H7 (cell line): ENCODE measurements at regions not wholly inside any gene's neighbourhood (a gene's known extent, or its start where the extent isn't known, plus 50 kb on each side); places are given as distances from the start of the nearest gene placed in this dataset.
A peak's percentile ranks its signal among the peaks of the same experiment; 100 is the strongest.
"Not testable (repeated sequence)": the region's sequence is repeated elsewhere in the genome, so short reads cannot be mapped to it uniquely, and the experiment has no call there.

Experiments
- DNase-seq: peaks from one replicate; pipeline ENCODE4 v3.0.0; 2012
- H3K27me3 ChIP-seq: 2 replicates; pipeline ENCODE4 v1.6.0; 2011; ENCODE audit warnings: mild to moderate bottlenecking, low read length; ENCODE audit not compliant: control insufficient read depth, insufficient read depth
- H3K36me3 ChIP-seq: replicated peaks from 2 replicates; pipeline ENCODE4 v1.5.1; 2011; ENCODE audit warnings: low read length; ENCODE audit not compliant: control insufficient read depth, insufficient read depth
- H3K4me3 ChIP-seq: 2 replicates; pipeline ENCODE4 v1.5.1; 2011; ENCODE audit warnings: low read depth, mild to moderate bottlenecking, control low read depth, low read length, moderate library complexity; ENCODE audit not compliant: insufficient read depth

DNA sequence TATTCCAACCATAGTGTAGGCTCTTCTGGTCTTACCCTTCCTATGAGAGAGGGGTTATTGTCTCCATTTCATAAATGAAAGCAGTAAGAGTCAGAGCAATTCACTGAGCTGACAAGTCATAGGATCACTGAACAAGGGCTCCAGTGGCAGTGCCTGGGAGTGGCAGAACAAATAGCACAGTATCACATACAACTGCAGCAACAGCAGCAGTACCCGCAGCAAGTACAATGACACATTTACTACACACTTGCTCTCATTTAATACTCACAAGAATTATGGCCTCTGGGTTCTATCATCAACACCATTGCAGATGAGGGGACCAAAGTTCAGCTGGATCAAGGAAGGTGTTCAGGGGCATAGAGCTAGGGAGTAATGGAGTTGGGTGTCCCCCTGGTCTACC is 218.8 kb downstream of the BCL2L11 start:
- not testable (repeated sequence) for H3K36me3 ChIP-seq, DNase-seq, H3K4me3 ChIP-seq, H3K27me3 ChIP-seq

DNA sequence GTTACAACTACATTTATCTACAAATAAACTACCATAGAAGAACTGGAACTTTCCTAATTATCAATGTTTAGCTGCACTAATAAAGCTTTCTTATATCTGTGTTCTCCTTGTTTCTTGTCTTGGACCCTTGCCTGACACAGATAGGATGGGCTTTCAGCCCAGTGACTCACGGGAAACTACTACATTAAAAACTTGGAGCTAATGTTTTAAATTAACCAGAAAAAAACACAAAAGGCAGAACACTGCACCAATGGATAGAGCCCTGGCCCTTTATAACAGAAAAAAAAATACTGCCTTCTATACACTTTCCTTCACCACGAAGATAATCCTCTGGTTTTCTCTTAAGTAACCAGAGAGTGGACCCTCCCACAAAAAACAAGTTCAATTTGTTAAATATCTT is 223.9 kb downstream of the BCL2L11 start:
- not testable (repeated sequence) for H3K27me3 ChIP-seq, H3K36me3 ChIP-seq, H3K4me3 ChIP-seq, DNase-seq

DNA sequence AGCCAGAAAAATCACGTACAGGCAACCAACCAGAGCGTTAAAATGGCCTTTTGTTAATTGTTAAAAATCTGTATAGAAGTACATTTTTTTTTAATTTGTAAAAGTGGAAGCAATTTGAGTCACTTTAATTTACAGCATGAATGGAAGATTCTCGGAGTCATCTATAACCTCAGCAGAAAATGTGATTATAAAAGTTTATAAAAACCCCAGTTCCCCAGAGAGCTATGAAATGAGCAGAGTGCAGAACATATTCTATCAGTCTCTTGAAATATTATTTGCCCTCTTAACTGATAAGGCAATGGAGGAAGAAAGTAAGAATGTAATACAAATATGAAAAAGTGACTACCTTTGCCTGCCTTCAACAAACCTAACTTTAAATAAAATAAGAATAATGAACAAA is 224.7 kb downstream of the BCL2L11 start:
- DNase-seq, H3K27me3 ChIP-seq, H3K36me3 ChIP-seq, H3K4me3 ChIP-seq: not testable (repeated sequence)

DNA sequence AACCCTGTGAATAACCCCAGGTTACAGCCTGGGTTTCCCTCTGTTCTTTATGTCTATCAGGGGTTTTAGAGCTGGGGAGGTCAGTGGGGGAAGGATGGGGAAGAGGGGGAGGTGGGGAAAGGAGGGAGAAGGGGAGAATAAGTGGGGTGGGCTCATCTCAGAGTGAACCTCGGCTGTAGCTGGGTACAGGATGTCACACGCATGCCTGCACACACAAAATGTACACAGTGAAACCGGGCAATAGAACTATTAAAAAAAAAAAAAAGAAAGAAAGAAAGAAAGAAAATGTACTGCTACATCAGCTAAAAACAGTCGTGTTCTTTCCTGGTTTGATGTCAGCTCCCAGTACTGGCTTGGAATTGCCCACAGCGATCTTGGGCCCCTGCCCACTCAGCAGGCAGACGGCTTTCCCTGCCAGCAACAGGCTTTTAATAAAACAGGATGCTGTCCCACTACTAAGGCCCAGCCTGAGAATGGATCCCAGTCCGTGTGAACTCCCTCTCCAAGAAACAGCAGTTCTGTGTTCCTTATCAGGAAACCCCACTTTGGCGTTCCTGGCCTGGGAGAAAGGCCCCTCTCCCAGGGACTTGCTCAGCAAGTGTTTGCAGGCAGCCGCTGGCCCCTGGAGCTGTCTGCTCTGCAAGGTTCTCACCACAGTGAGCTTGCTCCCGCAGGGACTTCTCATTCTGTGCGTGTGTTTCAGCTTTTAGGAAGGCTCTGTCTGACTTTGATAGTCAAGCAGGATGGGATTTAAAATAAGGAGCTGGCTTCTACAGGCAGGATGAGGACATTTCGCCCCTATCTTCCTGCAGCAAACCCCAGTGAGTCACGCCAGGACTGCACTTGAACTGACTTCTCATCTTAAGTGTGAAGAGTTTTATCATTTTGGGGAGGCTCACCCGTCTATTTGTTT is 225.6 kb downstream of the BCL2L11 start:
- not testable (repeated sequence) for H3K4me3 ChIP-seq, H3K36me3 ChIP-seq, DNase-seq, H3K27me3 ChIP-seq

DNA sequence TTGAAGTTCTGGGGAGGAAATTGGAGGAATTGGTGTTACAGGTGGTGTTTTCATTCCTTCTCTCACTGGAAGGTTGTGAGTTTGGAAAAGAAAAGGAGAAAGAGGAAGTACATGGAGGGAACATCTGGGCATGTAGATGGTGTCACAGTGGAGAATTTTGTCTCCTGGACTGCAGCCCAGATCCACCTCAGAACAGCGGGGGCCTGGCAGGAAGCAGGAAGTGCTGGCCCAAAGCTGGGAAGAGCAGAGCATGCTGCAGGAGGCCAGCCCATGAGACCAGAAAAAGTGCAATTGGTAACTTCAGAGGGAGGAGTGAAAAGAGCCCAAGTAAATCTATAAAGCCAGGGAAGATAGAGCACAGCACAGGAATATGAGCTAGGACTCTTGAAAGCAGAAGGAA is 227.0 kb downstream of the BCL2L11 start:
- not testable (repeated sequence) for H3K27me3 ChIP-seq, H3K4me3 ChIP-seq

DNA sequence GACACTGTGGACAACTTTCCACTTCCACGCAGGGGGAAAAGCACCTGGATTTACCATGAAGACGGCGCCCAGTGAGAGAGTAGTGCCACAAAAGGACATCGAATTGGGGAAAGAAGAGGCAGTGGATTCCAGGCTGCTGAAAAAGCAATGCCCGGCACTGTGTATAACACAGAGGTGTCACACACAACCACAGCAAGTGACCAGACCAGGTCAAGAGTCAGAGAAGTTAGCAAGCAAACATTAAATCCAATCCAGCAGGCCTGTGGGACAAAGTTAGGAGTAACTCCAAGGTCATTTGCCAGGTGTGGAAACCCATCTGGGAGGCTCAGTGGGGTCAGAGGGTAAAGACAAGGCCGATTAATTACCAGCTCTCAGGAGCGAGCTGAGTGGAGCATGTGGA is 227.6 kb downstream of the BCL2L11 start:
- H3K36me3 ChIP-seq, H3K27me3 ChIP-seq, DNase-seq, H3K4me3 ChIP-seq: not testable (repeated sequence)

More for the DNA sequence above, 227.0 kb downstream of the BCL2L11 start:
- not testable (repeated sequence) for H3K36me3 ChIP-seq, DNase-seq

DNA sequence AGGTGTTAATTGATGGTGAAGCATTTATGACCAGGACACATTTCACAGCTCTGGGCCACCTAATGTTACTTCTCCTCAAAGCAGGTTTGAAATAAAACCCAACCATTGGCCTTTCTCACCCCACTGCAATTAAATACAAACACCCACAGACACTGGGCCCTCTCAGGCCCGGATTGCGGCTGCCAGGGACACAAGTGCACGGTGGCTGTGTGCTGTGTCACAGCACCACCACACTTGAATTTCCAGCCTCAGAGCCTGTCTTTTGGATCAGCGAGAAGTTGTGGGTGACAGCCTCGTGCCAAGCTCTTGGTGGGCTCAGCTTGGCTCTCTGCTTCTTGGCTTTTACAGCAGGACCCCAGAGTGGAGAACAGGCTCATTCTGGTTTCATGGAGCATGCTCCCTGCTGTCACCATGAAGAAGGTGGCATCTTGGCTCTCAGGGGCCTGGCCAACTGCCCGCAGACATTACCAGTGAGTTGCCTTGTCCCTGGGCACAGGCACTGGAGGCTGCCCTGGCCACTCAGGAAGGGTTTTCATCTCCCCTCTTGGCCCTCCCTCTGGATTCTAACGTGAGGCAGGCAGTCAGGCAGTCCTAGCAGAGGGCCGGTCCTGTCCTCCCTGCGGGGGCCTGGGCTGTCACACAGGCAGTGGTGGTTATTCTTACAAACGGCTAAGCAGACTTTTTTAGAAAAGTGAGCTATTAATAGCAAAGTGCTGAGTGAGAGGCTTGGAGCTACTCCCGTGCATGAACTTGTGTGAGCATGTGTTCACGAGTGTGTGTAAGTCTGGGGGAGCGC is 234.5 kb downstream of the BCL2L11 start:
- DNase-seq: not testable (repeated sequence)

DNA sequence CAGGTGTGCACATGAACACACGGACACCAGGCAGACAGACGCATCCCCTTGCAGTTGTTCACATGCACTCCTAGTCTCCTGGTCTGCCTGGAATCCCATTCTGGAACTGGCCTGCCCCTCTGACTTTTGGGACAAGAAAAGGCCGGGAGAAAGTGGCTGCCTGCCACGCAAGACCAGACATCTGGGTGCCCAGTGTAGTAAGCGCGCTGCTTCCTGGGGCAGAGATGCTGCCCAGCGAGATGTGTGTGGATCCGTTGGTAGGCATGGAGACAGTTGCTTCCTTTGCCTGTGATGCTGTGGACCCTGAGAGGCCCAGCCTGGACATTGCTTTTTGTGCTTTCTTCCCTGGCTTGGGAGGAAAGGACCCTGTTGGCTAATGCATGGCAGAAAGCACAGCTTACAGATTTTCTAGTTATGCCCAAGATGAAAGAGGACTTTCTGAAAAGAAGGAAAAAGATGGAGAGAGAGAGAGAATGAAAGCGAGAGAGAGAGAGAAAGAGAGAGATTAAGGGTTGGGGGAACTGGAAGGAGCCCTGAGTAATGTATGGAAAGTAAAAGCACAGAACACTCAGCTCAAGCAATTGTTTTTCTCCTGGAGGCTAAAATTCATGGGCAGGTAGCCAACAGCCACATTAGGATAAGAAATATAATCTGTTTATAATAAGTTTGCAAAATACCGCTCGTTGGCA is 235.3 kb downstream of the BCL2L11 start:
- not testable (repeated sequence) for DNase-seq, H3K4me3 ChIP-seq, H3K36me3 ChIP-seq, H3K27me3 ChIP-seq

More for the DNA sequence above, 234.5 kb downstream of the BCL2L11 start:
- H3K27me3 ChIP-seq, H3K4me3 ChIP-seq, H3K36me3 ChIP-seq: not testable (repeated sequence)

DNA sequence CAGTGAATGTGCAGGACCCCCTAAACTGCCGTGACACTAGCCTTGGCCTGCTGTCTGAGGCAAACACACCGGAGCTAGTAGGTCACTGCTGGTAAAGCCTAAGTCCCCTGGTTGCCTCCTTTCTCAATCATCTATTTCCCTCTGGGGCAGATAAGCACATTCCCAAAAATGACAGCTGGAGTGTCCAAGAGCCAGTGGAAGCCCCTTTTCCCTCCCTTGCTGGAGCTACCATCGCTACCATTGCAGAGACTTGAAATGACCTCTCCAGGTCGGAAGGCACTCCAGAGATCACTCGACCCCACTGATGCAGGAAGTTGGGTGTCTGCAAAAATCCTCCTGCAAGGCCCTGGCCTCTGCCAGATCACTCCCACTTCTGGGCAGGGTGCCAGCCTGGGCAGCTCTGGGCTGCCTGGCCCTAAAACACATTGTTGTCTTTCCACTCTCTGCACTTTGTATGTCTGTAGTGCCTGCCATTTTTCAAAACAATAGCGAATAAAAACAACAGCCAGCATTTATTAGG is 235.9 kb downstream of the BCL2L11 start:
- not testable (repeated sequence) for DNase-seq, H3K36me3 ChIP-seq, H3K27me3 ChIP-seq

DNA sequence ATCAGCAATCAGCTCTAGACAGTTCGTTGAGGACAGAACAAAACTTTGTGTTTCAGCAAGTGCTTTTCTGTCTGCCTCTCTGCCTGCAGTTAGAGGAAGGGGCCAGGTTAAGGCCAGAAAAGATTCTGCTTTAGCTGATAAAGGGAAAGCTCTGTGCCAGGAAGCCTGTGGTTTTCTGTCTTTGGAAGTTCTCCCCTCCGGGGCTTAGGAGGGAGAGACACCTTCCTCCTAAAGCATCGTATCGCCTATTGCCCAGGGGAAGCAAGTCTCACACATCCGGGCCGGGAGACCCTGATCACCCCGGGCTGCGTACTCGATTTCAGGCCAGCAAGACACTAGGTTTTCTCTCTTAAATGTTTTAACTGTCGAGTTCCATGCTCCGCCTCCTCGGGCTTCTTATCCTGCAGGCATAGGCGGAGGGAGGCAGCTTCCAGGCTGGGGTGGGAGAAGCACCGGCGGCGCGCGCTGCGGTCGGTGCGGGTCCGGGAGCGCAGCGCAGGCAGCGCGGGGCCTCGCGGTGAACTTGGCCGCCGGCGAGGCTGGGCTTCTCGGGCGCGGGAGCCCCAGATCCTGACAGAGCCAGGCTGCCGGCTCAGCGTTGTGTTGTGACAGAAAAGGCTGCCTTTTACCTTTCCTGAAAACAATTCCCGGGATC is 245.4 kb downstream of the BCL2L11 start:
- not testable (repeated sequence) for H3K36me3 ChIP-seq, H3K4me3 ChIP-seq
- peak; percentile 24 for DNase-seq

More for the DNA sequence above, 235.9 kb downstream of the BCL2L11 start:
- not testable (repeated sequence) for H3K4me3 ChIP-seq

DNA sequence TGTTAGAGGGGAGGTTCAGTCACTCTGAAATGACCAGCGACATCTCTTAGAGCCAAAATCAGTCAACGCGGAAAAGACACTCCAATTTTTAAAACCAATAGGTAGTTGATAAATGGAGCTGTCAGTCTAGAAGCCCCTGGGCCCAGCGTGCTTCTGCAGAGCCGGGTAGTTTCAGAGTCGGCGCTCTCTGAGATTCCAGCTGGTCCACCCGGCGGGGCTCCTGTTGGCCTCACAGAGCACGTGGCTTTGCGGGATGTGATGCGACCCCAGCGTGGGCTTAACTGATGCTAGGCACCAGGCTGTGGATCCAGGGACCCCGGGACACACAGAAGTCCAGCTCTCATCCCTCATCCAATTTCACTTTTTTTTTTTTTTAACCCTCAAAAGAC is 245.9 kb downstream of the BCL2L11 start:
- not testable (repeated sequence) for H3K4me3 ChIP-seq, H3K36me3 ChIP-seq, DNase-seq, H3K27me3 ChIP-seq

More for the DNA sequence above, 245.4 kb downstream of the BCL2L11 start:
- not testable (repeated sequence) for H3K27me3 ChIP-seq

DNA sequence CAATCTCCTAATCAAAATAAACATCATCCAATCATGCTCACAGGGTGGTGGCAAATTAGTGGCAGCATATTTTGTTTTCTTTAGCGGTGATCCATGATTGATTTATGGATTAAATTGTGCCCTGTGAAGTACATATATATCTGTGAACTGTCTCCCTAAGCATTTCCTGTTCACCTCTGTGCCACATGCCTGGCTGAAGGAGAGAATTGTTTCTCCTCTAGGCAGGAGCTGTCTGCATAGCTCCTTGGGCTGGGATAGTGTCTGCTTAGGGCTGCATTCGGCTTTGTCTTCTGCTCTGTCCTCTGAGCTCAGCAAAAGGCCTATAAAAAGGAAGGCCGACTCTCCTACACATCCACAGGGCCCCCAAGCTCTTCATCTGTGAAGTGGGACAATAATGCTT is 246.4 kb downstream of the BCL2L11 start:
- H3K36me3 ChIP-seq, H3K4me3 ChIP-seq, DNase-seq, H3K27me3 ChIP-seq: not testable (repeated sequence)

DNA sequence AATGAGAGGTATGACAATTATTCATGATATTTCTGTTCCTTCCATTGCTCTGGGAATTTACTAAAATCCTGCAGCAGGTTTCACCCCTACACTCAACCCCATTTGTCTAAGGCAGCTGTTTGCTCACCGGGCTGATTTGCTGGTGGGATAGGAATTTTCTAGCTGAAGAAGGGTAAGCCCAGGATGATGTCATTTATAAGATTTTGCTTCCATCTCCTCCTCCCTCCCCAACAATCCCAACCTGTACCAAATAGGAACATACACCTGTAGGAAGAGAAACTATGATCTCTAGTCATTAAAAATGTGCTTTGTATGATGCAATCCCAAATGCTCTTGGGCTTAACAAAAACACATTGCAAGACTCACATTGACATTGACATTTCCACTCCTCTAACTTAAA is 247.2 kb downstream of the BCL2L11 start:
- H3K36me3 ChIP-seq, H3K4me3 ChIP-seq, DNase-seq, H3K27me3 ChIP-seq: not testable (repeated sequence)

DNA sequence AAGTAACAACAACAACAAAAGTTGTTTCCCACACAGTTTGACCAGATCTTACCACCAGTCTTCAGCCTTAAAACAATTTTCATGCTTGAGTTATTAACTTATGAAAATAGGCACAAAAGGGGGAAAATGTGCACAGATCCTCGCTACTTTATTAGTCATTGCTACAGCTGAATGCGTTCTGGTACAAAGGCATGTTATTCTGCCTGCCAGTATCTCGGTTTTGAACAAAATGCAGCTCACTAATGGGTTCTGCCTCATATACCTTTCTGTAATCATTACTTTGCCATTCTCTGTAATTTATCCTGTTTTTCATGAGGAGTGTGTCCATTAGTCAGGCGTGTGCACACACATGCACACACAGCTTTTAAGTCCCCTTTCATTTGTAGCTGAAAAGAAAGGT is 247.6 kb downstream of the BCL2L11 start:
- H3K4me3 ChIP-seq, H3K27me3 ChIP-seq, H3K36me3 ChIP-seq, DNase-seq: not testable (repeated sequence)
